ENCODE measurements at regions not wholly inside any gene's neighbourhood (a gene's known extent, or its start where the extent isn't known, plus 50 kb on each side); places are given as distances from the start of the nearest gene placed in this dataset.
"Not testable (repeated sequence)": the region's sequence is repeated elsewhere in the genome, so short reads cannot be mapped to it uniquely, and the experiment has no call there.

DNA sequence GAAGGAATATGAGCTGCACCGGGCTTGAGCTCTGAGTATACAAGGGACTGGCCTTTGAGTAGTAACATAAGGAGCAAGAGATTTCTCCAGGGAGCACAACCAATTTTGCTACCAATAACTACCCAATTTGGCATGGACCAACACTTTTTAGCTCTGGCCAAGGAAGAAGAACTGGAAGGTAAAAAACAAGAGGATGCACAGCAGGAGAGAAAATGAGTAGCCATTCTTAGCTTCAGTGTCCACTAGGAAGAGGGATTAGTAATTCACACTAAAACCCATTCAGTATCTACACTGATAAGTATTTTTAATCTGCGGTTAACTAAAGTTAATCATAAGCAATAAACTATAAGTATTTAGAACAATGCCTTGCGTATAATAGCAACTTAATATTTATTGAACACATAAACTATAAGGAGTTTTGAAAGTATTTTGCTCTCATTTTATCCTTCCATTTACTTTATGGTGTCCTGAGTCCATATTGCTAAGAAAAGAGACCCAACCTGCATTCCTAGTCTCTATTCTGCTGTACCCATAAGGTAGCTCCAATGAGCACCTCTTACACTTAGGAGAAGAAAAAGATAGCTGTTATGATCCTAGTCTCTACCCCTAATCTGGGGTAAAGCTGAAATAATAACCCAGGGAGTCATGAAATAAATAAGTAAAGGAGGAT, 268.9 kb downstream of the IGSF11 start:
- DNase-seq: no peak

DNA sequence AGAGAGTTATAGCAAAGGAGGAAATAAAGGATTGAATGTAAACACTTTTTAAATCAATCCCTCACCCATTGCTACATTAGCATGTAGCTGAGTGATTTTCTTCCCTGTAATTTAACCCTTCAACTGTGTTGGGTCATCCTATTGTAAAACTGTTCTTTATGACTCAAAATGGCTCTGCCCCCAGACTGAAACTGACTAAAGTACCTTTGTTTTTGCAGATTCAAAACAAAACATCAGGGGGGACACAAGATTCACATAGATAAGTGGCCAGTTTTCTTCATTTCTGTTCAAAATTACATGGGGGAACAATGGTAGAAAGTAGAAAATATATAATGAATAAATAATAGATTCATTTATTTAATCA, 268.4 kb downstream of the IGSF11 start:
- DNase-seq: no peak

DNA sequence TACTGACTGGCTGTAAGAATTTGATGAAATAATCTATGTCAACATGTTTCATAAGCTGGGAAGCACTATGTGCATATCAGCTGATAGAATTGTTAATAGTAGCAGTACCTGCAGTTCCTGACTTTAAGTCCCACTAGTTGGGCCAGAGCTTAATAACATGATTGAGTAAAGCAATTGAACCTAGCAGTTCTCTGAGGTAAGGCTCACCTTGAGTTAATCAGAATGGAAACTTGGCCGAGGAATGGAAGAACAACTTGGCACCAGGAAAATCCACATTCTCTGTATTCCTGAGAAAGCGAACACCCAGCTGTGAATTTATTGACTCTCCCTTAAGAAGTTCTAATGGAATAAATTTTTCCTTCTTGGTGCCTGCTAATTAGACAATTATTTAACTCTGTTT, 262.6 kb downstream of the IGSF11 start:
- no peak for DNase-seq

DNA sequence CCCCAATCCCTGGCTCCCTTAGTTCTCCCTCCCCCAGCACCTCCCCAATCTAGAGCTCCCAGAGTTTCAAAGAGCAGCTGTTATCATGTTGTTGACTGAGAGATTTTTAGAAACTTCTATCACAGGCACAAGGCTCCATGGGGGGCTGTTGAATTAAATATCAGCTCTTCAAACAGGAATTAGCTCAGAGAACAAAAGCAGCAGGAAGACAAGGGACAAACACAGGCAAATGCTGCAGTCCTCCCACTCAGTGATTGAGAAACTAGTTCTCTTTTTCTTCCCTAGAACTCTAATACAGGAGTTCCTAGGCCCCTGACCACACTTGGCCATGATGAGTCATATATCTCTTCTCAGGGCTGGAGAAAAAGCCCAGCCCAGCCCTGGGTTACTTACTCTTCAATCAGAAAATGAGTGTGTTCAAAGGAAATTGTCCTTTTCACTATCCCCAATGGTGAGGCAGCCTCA, 262.1 kb downstream of the IGSF11 start:
- peak; percentile 53 to 63 (median 57) for DNase-seq

DNA sequence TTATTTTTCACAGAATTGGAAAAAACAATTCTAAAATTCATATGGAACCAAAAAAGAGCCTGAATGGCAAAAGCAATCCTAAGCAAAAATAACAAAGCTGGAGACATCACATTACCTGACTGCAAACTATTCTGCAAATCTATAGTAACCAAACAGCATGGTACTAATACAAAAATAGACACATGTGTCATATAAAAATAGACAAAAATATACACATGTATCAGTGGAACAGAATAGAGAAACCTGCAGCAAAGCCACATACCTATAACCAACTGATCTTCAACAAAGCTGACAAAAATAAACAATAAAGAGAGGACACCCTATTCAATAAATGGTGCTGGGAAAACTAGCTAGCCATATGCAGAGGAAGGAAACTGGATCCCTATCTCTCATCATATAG, 259.6 kb downstream of the IGSF11 start:
- DNase-seq: no peak

DNA sequence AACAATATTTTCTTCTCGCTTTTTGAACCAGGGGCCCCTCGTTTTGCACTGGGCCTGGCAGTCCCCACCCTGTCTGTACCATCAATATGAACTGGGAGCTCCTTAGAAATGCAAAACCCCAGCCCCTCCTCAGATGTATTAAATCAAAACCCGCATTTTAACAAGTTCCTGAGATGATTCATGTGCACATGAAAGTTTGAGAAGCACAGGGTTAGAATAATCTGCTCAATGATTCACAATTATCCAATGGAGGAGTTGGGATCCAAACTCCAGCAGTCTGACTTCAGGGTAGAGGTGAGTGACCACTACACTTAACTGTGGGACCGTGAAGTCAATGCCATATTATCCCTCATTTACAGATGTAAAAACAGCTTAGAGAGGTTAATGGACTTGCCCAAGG, 256.4 kb downstream of the IGSF11 start:
- no peak for DNase-seq

DNA sequence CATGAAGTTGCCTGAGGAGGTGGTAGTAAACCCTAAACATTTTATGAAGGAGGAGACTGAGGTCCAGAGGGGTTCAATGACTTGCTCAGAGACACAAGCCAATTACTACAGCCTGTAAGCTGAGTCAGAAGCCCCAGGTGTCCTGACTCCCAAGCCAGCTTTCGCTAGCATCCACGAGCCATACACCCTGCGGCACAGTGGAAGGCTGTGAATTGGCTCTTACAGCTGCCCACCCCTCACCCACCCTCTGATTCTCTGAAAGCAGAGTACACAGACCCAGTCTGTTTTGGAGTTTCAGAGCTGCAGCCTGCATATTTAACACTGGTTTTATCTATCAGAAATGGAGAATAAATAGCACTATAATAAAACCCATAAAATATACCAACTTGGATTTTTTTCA, 253.4 kb downstream of the IGSF11 start:
- DNase-seq: no peak

DNA sequence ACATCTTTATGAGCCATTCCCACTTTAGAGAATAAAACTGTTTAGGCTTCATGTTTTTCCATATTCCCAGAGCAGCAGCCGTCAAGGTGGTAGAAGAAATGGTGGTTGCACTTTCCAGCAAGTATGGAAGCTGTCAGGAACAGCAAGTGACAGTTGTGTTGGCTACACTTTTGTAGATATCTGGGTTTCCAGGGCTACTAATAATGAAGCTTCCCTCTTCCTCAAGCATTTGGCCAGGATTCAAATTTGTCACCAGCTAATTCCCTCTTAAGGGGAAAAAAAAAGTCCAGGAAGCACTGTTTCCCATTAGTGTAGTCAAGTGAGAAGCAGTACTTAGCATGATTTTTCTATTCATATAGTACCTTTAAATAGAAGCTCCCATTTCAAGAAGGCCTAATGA, 252.8 kb downstream of the IGSF11 start:
- no peak for DNase-seq

DNA sequence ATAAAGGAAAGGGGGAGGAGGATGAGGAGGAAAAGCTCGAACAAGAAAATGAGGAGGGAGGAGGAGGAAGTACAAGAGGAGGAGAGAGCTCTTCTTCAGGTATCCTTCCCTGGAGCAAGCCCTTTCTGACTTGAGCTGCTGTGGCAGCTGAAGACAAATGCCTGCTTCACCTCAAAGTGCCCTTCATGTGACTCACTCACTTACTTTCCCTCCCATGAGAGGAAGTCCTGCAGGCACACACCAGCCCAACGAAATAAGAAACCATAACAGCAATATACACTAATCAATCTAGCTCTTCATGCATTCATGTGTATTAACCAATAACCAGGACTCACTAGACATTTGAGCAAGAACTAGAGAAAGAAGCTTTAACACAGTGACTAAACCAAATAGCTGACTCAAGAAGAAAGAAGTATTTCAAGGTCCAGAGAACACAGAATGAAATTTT, 251.9 kb downstream of the IGSF11 start:
- no peak for DNase-seq

DNA sequence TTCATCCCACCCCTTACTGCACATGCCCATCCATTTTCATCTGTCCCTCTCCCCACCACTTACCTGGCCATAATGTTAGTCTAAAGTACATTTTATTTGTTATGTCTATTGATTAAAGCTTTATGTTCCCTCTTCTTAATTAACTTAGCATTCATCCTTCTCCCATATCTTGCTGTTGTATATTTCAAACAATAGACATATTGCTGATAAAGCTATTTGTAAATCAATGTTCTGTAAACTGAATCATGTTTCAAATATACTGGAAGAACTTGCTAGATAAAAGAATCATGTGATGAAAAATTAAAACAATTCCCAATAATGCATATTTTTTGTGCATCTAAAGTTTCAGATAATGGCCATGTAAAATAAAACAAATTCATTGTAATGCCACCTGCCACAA, 249.2 kb downstream of the IGSF11 start:
- DNase-seq: no peak

DNA sequence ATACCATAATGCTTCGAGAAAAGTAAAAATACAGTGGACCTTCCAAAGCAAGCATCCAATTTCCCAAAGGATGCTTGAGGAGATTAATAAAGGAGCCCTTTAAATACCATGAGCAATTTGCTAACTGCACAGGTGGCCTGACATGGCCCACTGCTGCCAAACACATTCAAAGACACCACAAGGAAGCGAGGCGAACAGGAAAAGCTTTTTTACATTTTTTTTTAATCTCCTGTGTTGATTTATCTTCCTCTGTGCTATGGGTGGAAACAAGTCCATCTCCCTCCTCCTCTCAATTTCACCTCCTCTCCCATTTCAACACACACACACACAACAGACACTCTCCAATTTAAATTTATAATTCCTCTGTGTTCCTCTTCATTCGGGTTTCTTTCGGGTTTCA, 243.4 kb downstream of the IGSF11 start:
- no peak for DNase-seq

DNA sequence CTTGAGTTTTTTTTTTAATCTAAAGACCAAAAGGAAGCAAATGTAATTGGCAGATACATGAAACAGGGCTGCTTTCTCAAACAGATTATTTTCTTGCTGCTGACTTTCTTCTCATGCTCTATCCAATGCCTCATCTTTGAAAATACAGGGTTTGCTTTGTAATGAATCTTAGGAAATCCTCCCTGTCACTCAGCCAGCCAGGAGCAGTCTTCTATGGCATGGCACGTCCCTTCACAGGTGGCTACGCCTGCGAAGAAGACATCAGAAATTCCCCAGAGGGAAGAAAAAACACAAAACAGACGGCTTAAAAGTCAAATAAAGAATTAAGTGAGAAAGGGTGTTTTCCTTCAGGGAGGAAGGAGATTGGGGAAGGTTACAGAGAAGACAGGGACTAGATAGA, 242.5 kb downstream of the IGSF11 start:
- DNase-seq: no peak

DNA sequence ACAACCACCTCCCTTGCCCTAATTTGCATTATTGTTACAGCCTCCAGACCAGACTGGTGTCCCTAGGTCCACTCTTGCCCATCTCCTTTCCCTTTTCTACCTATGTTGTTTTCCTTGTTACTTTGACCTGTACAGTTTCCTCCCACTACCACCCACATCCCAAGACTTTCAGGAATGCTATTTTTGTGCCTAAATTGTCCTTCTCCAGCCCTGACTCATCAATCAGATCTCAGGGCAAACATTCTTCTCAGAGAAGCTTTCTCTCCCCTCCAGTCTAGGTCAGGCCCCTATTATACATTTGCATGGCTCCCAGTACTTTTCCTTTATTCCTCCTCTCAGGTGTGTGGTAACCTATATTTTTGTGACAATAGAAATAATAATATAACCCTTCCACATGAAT, 241.5 kb downstream of the IGSF11 start:
- DNase-seq: no peak

DNA sequence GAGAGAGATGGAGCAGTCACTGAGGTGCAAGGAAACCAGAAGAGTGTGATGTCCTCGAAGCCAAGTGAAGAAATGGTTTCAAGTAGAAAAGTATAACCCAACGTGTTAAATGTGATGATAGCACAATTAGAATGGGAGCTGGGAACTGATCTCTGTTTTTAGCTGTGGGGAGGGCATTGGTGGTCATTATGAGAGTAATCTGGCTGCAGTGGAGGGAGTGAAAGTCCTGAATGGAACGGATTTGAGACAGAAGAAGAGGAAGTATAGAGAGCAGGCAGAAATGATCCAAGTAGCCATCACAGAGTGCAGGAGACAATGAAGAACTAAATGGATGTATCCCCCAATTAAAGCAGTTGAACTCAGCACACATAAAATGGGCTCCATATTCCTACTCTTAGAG, 235.3 kb downstream of the IGSF11 start:
- no peak for DNase-seq

DNA sequence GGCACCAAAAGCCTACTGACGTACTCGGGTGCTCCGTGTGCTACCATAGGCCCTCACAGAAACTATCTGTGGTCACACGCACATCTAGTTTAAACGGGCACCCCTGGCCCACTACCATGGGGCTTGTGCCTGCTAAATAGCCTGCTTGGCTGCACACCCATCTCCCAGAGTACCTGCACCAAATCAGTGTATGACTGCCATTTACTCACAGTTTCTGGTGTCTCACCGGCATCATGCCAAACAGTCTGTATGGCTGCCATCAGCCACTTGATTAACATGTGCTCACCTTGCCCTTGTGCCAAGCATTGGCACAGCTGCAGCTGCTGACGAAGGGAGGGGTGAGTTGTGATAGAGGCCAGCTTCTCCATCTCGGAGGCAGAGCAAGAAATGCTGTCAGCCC, 232.7 kb downstream of the IGSF11 start:
- no peak for DNase-seq

DNA sequence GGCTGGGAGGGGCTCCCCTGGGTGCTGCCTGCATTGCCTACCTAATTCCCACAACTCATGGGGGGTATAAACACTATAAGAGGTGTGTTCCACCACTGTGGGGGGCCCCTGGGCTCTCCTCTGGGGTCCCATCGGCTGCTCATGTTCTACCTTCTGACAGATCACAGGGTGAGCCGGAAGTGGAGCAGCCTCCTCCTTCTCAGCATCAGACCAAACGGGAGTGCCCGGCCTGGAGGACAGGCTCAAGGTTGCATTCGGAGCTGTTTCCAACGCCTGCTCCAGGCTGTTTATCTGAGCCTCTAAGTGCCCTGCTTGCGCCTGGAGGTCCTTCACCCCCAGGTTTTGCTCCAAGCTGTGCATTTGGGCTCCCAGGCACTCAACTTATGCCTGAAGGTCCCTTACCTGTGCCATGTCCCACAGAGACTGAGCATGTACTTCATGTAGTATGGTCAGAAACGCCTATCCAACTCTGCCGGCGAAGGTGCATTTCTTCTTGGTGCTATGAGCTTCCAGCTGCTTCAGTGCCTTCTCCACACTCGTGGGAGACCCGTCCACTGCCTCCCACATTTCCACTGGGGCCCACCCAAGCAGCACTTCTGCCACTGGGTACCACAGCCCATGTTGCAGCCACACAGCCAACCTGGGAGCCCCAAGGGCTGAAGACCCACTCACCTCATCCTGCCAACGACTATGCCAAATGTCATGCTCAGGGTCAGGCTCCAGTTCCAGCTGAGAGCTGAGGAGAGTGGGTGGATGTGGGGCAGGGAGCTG, 232.1 kb downstream of the IGSF11 start:
- no peak for DNase-seq

DNA sequence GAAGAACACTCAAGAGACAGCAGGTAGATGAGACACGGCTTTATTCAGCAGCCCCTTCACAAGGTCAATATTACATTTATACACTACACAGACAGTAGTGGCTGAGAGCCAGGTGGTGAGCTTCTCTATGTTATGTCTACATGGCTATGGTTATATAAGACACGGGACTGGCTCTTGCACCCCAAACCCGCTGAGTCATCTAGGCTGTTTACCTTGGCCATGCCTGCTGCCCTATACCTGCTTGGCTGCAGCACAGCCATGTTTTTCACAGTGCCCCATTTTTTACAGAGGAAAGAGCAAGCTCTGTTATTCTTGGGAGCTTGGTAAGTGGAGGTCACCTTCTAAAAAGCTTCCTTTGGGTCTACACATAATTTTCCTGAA, 231.6 kb downstream of the IGSF11 start:
- no peak for DNase-seq

DNA sequence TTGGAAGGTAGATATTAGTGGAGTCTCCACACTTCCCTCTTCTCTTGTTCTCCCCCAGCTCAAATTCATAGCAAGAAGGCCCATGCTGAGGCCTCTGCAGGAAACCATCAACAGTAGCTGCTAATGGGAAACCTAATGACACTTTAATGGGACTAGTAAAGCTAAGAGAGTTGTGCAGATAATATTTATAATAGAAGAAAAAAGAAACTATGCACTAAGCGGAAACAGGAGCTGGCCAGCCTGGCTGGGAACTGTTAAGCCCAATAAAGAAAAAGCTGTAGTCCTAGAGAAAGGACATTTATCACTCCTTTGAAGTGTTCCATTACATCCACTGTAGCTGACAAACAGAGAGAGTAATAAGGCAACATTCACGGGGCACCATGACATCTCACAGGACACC, 229.6 kb downstream of the IGSF11 start:
- no peak for DNase-seq

DNA sequence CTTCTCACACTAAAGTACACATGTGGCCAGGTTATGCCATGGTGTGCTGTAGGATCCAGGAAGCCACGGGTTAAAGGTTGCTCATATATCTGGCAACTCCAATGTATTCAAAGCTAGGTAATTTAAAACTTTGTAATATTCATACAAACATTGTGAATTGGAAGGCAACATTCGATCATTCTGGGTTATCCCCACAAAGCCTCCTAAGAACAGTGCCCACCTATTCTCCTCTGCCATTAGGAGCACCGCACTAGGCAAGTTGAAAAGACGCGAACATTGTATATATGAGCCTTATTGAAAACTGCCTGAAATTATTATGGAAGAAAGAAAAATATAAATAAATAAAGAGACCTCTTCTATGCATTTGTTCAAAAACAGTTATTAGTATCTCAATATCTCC, 228.2 kb downstream of the IGSF11 start:
- no peak for DNase-seq

DNA sequence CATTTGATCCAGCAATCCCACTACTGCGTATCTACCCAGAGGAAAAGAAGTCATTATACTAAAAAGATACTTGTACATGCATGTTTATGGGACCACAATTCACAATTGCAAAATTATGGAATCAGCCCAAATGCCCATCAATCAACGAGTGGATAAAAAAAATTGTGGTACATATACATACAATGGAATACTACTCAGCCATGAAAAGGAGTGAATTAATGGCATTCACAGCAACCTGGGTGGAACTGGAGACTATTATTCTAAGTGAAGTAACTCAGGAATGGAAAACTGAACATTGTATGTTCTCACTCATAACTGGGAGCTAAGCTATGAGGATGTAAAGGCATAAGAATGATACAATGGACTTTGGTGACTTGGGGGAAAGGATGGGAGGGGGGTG, 227.3 kb downstream of the IGSF11 start:
- not testable (repeated sequence) for DNase-seq

DNA sequence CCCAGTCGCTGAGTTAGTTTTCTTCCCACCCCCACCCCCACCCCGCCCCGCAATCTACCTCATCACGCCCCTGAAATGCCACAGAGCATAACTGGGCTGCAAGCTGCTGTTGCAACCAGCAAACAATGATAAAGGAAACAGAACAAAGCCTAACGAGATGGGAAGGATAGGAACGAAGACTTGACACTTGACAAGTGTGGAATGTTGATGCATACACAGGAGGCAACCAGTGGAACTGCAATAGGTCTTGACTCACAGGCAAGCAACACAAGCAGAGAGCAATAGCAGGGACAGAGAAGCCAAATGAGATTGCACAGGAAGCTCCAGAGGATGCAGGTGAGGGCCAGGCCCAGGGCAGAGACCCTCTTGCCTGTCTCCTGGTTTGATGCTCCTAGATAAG, 225.9 kb downstream of the IGSF11 start:
- no peak for DNase-seq

DNA sequence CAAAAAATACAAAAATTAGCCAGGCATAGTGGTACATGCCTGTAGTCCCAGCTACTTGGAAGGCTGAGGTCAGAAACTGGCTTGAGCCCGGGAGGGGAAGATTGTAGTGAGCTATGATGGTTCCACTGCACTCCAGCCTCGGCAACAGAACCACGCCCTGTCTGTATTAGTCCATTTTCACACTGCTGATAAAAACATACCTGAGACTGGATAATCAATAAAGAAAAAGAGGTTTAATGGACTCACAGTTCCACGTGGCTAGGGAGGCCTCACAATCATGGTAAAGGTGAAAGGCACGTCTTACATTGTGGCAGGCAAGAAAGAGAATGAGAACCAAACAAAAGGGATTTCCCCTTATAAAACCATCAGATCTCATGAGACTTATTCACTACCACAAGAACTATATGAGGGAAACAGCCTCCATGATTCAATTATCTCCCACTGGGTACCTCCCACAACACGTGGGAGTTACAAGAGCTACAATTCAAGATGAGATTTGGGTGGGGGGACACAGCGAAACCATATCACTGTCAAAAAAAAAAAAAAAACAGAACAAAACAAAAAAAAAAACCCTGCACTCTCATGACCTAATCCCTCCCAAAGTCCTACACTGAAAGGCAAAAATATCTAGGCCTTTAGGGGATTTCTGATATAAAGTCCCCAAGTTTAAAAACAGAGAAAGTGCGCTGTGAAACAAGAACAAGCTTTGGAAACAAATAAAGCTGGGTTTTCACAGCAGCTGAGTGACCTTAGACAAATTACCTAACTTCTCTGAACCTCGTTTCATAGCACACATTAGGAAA, 224.7 kb downstream of the IGSF11 start:
- DNase-seq: peak; percentile 6 to 27 (median 26)

DNA sequence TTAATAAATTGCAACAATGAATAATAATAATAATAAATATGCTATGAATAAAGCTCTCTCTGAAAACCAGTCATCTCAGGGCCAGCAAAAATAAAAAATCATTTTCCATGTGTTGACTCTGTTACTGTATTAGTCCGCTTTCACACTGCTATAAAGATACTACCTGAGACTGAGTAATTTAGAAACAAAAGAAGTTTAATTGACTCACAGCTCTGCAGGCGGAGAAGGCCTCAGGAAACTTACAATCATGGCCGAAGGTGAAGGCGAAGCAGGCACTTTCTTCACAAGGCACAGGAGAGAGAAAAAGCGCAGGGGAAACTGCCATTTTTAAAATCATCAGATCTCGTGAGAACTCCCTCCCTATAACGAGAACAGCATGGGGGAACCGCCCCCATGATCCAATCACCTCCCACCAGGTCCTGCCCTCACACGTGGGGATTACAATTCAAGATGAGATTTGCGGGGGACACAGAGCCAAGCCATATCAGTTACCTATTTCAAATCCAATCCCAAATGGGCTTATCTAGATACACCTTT, 224.1 kb downstream of the IGSF11 start:
- DNase-seq: no peak
